Testis (tissue), 2 donors: ENCODE measurements at regions not wholly inside any gene's neighbourhood (a gene's known extent, or its start where the extent isn't known, plus 50 kb on each side); places are given as distances from the start of the nearest gene placed in this dataset.

Source experiments
- DNase-seq: peaks from one replicate; pipeline ENCODE4 v3.0.0-alpha.2; 2019
- H3K27ac ChIP-seq, 2 donors: fragments of 200-600 bp; sonication (generic); one replicate each; pipeline ENCODE4 v1.5.1; 2019
- H3K27me3 ChIP-seq: fragments of 200-600 bp; sonication (generic); one replicate; pipeline ENCODE4 v1.5.1; 2019
- H3K36me3 ChIP-seq: fragments of 200-600 bp; sonication (generic); one replicate; pipeline ENCODE4 v1.5.1; 2017; ENCODE audit warnings: low read depth; ENCODE audit errors: missing control alignments
- H3K4me1 ChIP-seq: fragments of 200-600 bp; sonication (generic); one replicate; pipeline ENCODE4 v1.5.1; 2019
- H3K4me3 ChIP-seq, 2 donors: fragments of 200-600 bp; sonication (generic); one replicate each; pipeline ENCODE4 v1.5.1; 2017 to 2019
- H3K9me3 ChIP-seq: fragments of 200-600 bp; sonication (generic); one replicate; pipeline ENCODE4 v1.5.1; 2017
- CTCF ChIP-seq, 3 experiments: fragments of 450-650 bp in 2 of 3; fragments of 200-600 bp in 1 of 3; sonication (generic) in 1 of 3; IDR thresholded peaks; one replicate each; pipeline ENCODE4 v1.5.1; 2016 to 2019; ENCODE audit warnings: antibody characterized with exemption in 3 of 3, mild to moderate bottlenecking in 2 of 3, moderate library complexity in 1 of 3
- POLR2A ChIP-seq: fragments of 450-650 bp; IDR thresholded peaks from one replicate; pipeline ENCODE4 v1.6.1; 2017; ENCODE audit warnings: antibody characterized with exemption, mild to moderate bottlenecking, moderate library complexity
- WGBS, 2 donors: methylation state at CpG; one replicate each; pipeline ENCODE4 v1.1.5; 2018; 5-methylcytosine and 5-hydroxymethylcytosine counted together
- intact Hi-C: fragments of 100-400 bp; cut with DNase I; formaldehyde crosslinking; loops from one replicate; pipeline ENCODE4 v1.15.1; 2023; ENCODE audit warnings: low total_unique reads

GRCh38 chr7:109821156-109821555 lies 1251.5 kb downstream of the DNAJB9 start:
- Histone ChIP-seq H3K4me1 (no peaks in the 10 kb centered on the region), H3K27me3 (no peaks in the 10 kb centered on the region), H3K27ac (no peak overlapping the region), H3K36me3 (no peaks in the 10 kb centered on the region), H3K9me3 (no peaks in the 10 kb centered on the region), H3K4me3 (no peak overlapping the region)
- intact Hi-C loops = no loop called here
- DNase-seq = no peak
- TF ChIP-seq CTCF (IDR thresholded peaks at IDR 0.05) (no peak), POLR2A (no peak)
- 88 to 91% methylated on average over 2 of the region's 2 CpGs for WGBS, 2 donors

- Histone ChIP-seq H3K27me3 (no peaks in the 10 kb centered on the region), H3K27ac (no peak overlapping the region), H3K4me1 (no peaks in the 10 kb centered on the region), H3K9me3 (no peaks in the 10 kb centered on the region), H3K36me3 (no peaks in the 10 kb centered on the region), H3K4me3 (no peak overlapping the region)
- intact Hi-C loops = no loop called here
- no peak for DNase-seq
- TF ChIP-seq CTCF (IDR thresholded peaks at IDR 0.05) (no peak), POLR2A (no peak)
Measured at GRCh38 chr7:109834851-109835250, 1256.1 kb upstream of the LRRN3 start.

- H3K27me3 ChIP-seq = no peaks in the 10 kb centered on the region
- intact Hi-C loops = no loop called here
- no peak overlapping the region for H3K4me3 ChIP-seq
- no peaks in the 10 kb centered on the region for H3K9me3 ChIP-seq
- no peaks in the 10 kb centered on the region for H3K36me3 ChIP-seq
- H3K27ac ChIP-seq = no peak overlapping the region
- no peaks in the 10 kb centered on the region for H3K4me1 ChIP-seq
- TF ChIP-seq POLR2A (no peak), CTCF (IDR thresholded peaks at IDR 0.05) (no peak)
- no peak for DNase-seq
Measured at GRCh38 chr7:109835577-109835976, 1255.3 kb upstream of the LRRN3 start.

- TF ChIP-seq POLR2A = no peak
- no peak for TF ChIP-seq CTCF (IDR thresholded peaks at IDR 0.05)
- DNase-seq = no peak
- 79 to 87% methylated on average over 3 of the region's 3 CpGs for WGBS, 2 donors
- Histone ChIP-seq H3K4me3 (no peak overlapping the region), H3K4me1 (no peaks in the 10 kb centered on the region), H3K27ac (no peak overlapping the region), H3K27me3 (no peaks in the 10 kb centered on the region), H3K9me3 (no peaks in the 10 kb centered on the region), H3K36me3 (no peaks in the 10 kb centered on the region)
- intact Hi-C loops = no loop called here
Measured at GRCh38 chr7:109836016-109836415, 1254.9 kb upstream of the LRRN3 start.

GRCh38 chr7:109842386-109842785 lies 1248.5 kb upstream of the LRRN3 start:
- TF ChIP-seq CTCF (IDR thresholded peaks at IDR 0.05) = no peak
- TF ChIP-seq POLR2A = no peak
- intact Hi-C loops = no loop called here
- 90 to 92% methylated on average over 4 of the region's 4 CpGs for WGBS, 2 donors

More at GRCh38 chr7:109842386-109842785, 1248.5 kb upstream of the LRRN3 start:
- Histone ChIP-seq H3K36me3 (no peaks in the 10 kb centered on the region), H3K4me1 (no peaks in the 10 kb centered on the region), H3K27ac (no peak overlapping the region), H3K27me3 (no peaks in the 10 kb centered on the region), H3K9me3 (no peaks in the 10 kb centered on the region), H3K4me3 (no peak overlapping the region)
- DNase-seq = no peak
